ENCODE measurements at regions not wholly inside any gene's neighbourhood (a gene's known extent, or its start where the extent isn't known, plus 50 kb on each side); places are given as distances from the start of the nearest gene placed in this dataset.

GRCh38 chr2:82994151-82994550 lies 1464.9 kb downstream of the SUCLG1 start:
- POLR2A ChIA-PET, result no interaction called here
- Histone ChIP-seq H3K27ac (ENCODE audit: extremely low read depth, low read depth, low read length) (no peak overlapping the region), H3K4me2 (ENCODE audit: insufficient read depth, low read length) (no peak overlapping the region), H3K9me3 (replicated peaks; ENCODE audit: control insufficient read depth, insufficient read depth, low read depth, low read length) (no peaks in the 10 kb centered on the region), H3K4me3 (no peak overlapping the region), H2AFZ (ENCODE audit: low read depth, low read length) (no peak overlapping the region), H3K9ac (ENCODE audit: insufficient read depth in 1 of 2, low read depth in 2 of 2, low read length in 2 of 2) (no peak overlapping the region), H3K79me2 (ENCODE audit: control insufficient read depth, insufficient read depth, low read length) (no peaks in the 10 kb centered on the region), H3K36me3 (ENCODE audit: control insufficient read depth, insufficient read depth, low read length) (no peaks in the 10 kb centered on the region), H4K20me1 (replicated peaks; ENCODE audit: control insufficient read depth, insufficient read depth, low read length) (no peaks in the 10 kb centered on the region), H3K4me1 (replicated peaks in 1 of 2; ENCODE audit: control insufficient read depth in 2 of 2, insufficient read depth in 2 of 2, low read length in 2 of 2) (no peaks in the 10 kb centered on the region), H3K27me3 (ENCODE audit: control insufficient read depth in 2 of 2, insufficient read depth in 2 of 2, low read length in 2 of 2) (no peaks in the 10 kb centered on the region), H3K9me1 (ENCODE audit: control insufficient read depth, insufficient read depth, low read length) (no peaks in the 10 kb centered on the region)
- CTCF ChIA-PET (ENCODE audit: low intra/inter-chr PET ratio), result no interaction called here
- ATAC-seq (no peak), DNase-seq (ENCODE audit: extremely low read depth in 1 of 4, low spot score in 3 of 4) (no peak), FAIRE-seq (no peak)
- in situ Hi-C loops (cut with MboI), result no loop called here
- BruUV-seq (replicated peaks), result no TSS peak
- intact Hi-C loops (cut with micrococcal nuclease), result no loop called here
- WGBS (ENCODE audit: insufficient coverage, low coverage, missing lambda C conversion rate), result 13% methylated on average over 2 of the region's 2 CpGs
- TF ChIP-seq MEF2A (IDR thresholded peaks at IDR 0.05; ENCODE audit: control insufficient read depth, low read depth, low read length), result no peak
- TF ChIP-seq HES1 (IDR thresholded peaks at IDR 0.05; ENCODE audit: low read depth), result no peak
- no peak for TF ChIP-seq ZNF699 (CRISPR knock-in tag; IDR thresholded peaks at IDR 0.05; ENCODE audit: insufficient replicate concordance)

GRCh38 chr2:82993609-82994008 lies 1465.5 kb downstream of the SUCLG1 start:
- H3K36me3 ChIP-seq (ENCODE audit: control insufficient read depth, insufficient read depth, low read length), result no peaks in the 10 kb centered on the region
- ATAC-seq, result no peak
- H3K27ac ChIP-seq (ENCODE audit: extremely low read depth, low read depth, low read length), result no peak overlapping the region
- H3K27me3 ChIP-seq (ENCODE audit: control insufficient read depth in 2 of 2, insufficient read depth in 2 of 2, low read length in 2 of 2), result no peaks in the 10 kb centered on the region
- H3K4me1 ChIP-seq (replicated peaks in 1 of 2; ENCODE audit: control insufficient read depth in 2 of 2, insufficient read depth in 2 of 2, low read length in 2 of 2), result no peaks in the 10 kb centered on the region
- ChIA-PET CTCF (ENCODE audit: low intra/inter-chr PET ratio) (no interaction called here), POLR2A (no interaction called here)
- H3K4me3 ChIP-seq, result no peak overlapping the region
- no peak overlapping the region for H3K9ac ChIP-seq (ENCODE audit: insufficient read depth in 1 of 2, low read depth in 2 of 2, low read length in 2 of 2)
- no peak for FAIRE-seq
- intact Hi-C loops (cut with micrococcal nuclease) (no loop called here), in situ Hi-C loops (cut with MboI) (no loop called here)
- H3K9me1 ChIP-seq (ENCODE audit: control insufficient read depth, insufficient read depth, low read length), result no peaks in the 10 kb centered on the region
- no TSS peak for BruUV-seq (replicated peaks)
- 0% methylated on average over 2 of the region's 2 CpGs for WGBS (ENCODE audit: insufficient coverage, low coverage, missing lambda C conversion rate)
- no peak overlapping the region for H2AFZ ChIP-seq (ENCODE audit: low read depth, low read length)
- H4K20me1 ChIP-seq (replicated peaks; ENCODE audit: control insufficient read depth, insufficient read depth, low read length), result no peaks in the 10 kb centered on the region
- H3K9me3 ChIP-seq (replicated peaks; ENCODE audit: control insufficient read depth, insufficient read depth, low read depth, low read length), result no peaks in the 10 kb centered on the region
- no peak overlapping the region for H3K4me2 ChIP-seq (ENCODE audit: insufficient read depth, low read length)
- no peak for DNase-seq (ENCODE audit: extremely low read depth in 1 of 4, low spot score in 3 of 4)
- H3K79me2 ChIP-seq (ENCODE audit: control insufficient read depth, insufficient read depth, low read length), result no peaks in the 10 kb centered on the region
- TF ChIP-seq PREB (CRISPR knock-in tag; IDR thresholded peaks at IDR 0.05) (no peak), ZNF695 (CRISPR knock-in tag; IDR thresholded peaks at IDR 0.05) (no peak), L3MBTL2 (IDR thresholded peaks at IDR 0.05) (no peak), CREB3L1 (IDR thresholded peaks at IDR 0.05; ENCODE audit: borderline replicate concordance, low read depth) (no peak), TRIM24 (IDR thresholded peaks at IDR 0.05) (no peak), MEIS2 (IDR thresholded peaks at IDR 0.05; ENCODE audit: partially characterized antibody) (no peak), TGIF2 (CRISPR knock-in tag; IDR thresholded peaks at IDR 0.05) (no peak), ZC3H4 (CRISPR knock-in tag; IDR thresholded peaks at IDR 0.05; ENCODE audit: borderline replicate concordance) (no peak), ZNF253 (CRISPR knock-in tag; conservative IDR thresholded peaks at IDR 0.05) (no peak), NFRKB (IDR thresholded peaks at IDR 0.05; ENCODE audit: low read depth) (no peak), HNRNPUL1 (IDR thresholded peaks at IDR 0.05; ENCODE audit: low read length) (no peak), HNRNPH1 (optimal IDR thresholded peaks at IDR 0.05; ENCODE audit: low read depth, low read length) (no peak), SP2 (IDR thresholded peaks at IDR 0.05; ENCODE audit: extremely low read depth, low read depth, low read length, poor library complexity, severe bottlenecking) (no peak)
